ENCODE measurements at regions not wholly inside any gene's neighbourhood (a gene's known extent, or its start where the extent isn't known, plus 50 kb on each side); places are given as distances from the start of the nearest gene placed in this dataset.

DNA sequence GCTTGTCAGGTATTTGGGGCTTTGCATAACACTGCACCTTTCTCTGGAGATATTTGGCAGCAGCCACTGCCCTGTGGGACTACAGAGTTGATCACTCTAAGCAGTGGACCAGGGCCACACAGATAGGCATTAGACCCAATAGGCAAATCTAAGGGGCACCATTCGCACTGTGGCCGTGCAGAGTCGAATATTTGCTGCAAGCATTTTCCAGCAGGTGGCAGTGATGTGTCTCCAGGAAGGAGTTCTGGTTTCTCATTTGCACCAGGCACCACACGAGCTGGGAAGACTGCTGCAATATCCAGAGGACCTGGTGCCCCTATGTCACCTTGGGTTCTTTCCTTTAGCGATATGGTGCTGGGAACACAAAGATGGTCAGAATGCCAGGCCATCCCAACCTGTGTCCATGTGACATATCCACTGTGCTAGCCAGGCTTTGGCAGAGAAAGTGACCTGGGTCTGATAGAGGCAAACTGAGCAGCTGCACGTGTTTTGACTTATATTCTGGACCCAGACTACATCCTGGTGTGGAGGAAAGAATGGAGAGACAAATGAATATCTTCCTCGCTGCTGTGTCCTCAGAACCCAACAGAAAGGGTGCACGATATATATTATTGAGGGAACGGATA, 318.7 kb downstream of the BUD13 start:
- TF ChIP-seq POLR2A (IDR thresholded peaks at IDR 0.05; ENCODE audit: low read length) (no peak), GATA1 (IDR thresholded peaks at IDR 0.05; ENCODE audit: low read depth, low read length) (no peak)

All from erythroblast (primary cell).